Astrocyte (in vitro differentiated cells and primary cell): ENCODE measurements at regions not wholly inside any gene's neighbourhood (a gene's known extent, or its start where the extent isn't known, plus 50 kb on each side); places are given as distances from the start of the nearest gene placed in this dataset.
"Not testable (repeated sequence)": the region's sequence is repeated elsewhere in the genome, so short reads cannot be mapped to it uniquely, and the experiment has no call there.

Experiments used
- DNase-seq: peaks from one replicate; pipeline ENCODE4 v3.0.0-alpha.2; 2010; ENCODE audit warnings: low read depth
- FAIRE-seq: peaks from 2 replicates; lab custom pipeline; 2011; peaks lifted over from hg19 to GRCh38; lab: Jason Lieb, UNC
- H2AFZ ChIP-seq: 2 replicates; pipeline ENCODE4 v1.6.0; 2012; ENCODE audit warnings: low read depth, low read length, inconsistent platforms
- H3K27ac ChIP-seq: 2 replicates; pipeline ENCODE4 v1.5.1; 2011; ENCODE audit warnings: low read depth, low read length, inconsistent platforms
- H3K27me3 ChIP-seq: 2 replicates; pipeline ENCODE4 v1.6.0; 2011; ENCODE audit warnings: low read length, inconsistent platforms; ENCODE audit not compliant: insufficient read depth
- H3K36me3 ChIP-seq: 2 replicates; pipeline ENCODE4 v1.5.1; 2011; ENCODE audit warnings: low read length, inconsistent platforms; ENCODE audit not compliant: insufficient read depth
- H3K4me1 ChIP-seq: 2 replicates; pipeline ENCODE4 v1.5.1; 2011; ENCODE audit warnings: low read length, inconsistent platforms; ENCODE audit not compliant: insufficient read depth
- H3K4me2 ChIP-seq: 2 replicates; pipeline ENCODE4 v1.6.0; 2012; ENCODE audit warnings: low read length, inconsistent platforms
- H3K4me3 ChIP-seq: 2 replicates; pipeline ENCODE4 v1.5.1; 2011; ENCODE audit warnings: low read depth, mild to moderate bottlenecking, low read length, inconsistent platforms; ENCODE audit not compliant: insufficient read depth
- H3K79me2 ChIP-seq: 2 replicates; pipeline ENCODE4 v1.6.0; 2012; ENCODE audit warnings: mild to moderate bottlenecking, low read length, inconsistent platforms; ENCODE audit not compliant: insufficient read depth
- H3K9ac ChIP-seq: 2 replicates; pipeline ENCODE4 v1.6.0; 2012; ENCODE audit warnings: mild to moderate bottlenecking, low read length, inconsistent platforms
- H3K9me3 ChIP-seq: 2 replicates; pipeline ENCODE4 v1.5.1; 2012; ENCODE audit warnings: low read depth, mild to moderate bottlenecking, low read length, inconsistent platforms; ENCODE audit not compliant: insufficient read depth
- H4K20me1 ChIP-seq: 2 replicates; pipeline ENCODE4 v1.6.0; 2012; ENCODE audit warnings: low read length, inconsistent platforms; ENCODE audit not compliant: insufficient read depth
- H3K27ac Mint-ChIP-seq: one replicate; pipeline ENCODE4 v1.8.0; 2021; ENCODE audit warnings: mild to moderate bottlenecking, mixed read lengths; ENCODE audit not compliant: unreplicated experiment
- H3K27me3 Mint-ChIP-seq: one replicate; pipeline ENCODE4 v1.8.0; 2021; ENCODE audit warnings: low read depth, mixed read lengths; ENCODE audit not compliant: unreplicated experiment
- H3K36me3 Mint-ChIP-seq: one replicate; pipeline ENCODE4 v1.8.0; 2021; ENCODE audit warnings: low read depth, mixed read lengths; ENCODE audit not compliant: unreplicated experiment
- H3K4me1 Mint-ChIP-seq: one replicate; pipeline ENCODE4 v1.8.0; 2021; ENCODE audit warnings: low read depth, mixed read lengths; ENCODE audit not compliant: unreplicated experiment
- H3K4me3 Mint-ChIP-seq: one replicate; pipeline ENCODE4 v1.8.0; 2021; ENCODE audit warnings: mild to moderate bottlenecking, moderate library complexity, mixed read lengths; ENCODE audit not compliant: unreplicated experiment
- H3K9me3 Mint-ChIP-seq: one replicate; pipeline ENCODE4 v1.8.0; 2021; ENCODE audit warnings: mild to moderate bottlenecking, mixed read lengths; ENCODE audit not compliant: unreplicated experiment
- EZH2 ChIP-seq: IDR thresholded peaks from 2 replicates; pipeline ENCODE4 v1.6.1; 2012; ENCODE audit warnings: mild to moderate bottlenecking, low read length, inconsistent platforms; ENCODE audit not compliant: insufficient read depth
- TF ChIP-seq, protein P1 (sequence below): IDR thresholded peaks from 2 replicates; pipeline ENCODE4 v1.5.1; 2011; ENCODE audit warnings: low read depth, mild to moderate bottlenecking, inconsistent platforms, low read length, moderate library complexity; ENCODE audit not compliant: insufficient read depth

DNA sequence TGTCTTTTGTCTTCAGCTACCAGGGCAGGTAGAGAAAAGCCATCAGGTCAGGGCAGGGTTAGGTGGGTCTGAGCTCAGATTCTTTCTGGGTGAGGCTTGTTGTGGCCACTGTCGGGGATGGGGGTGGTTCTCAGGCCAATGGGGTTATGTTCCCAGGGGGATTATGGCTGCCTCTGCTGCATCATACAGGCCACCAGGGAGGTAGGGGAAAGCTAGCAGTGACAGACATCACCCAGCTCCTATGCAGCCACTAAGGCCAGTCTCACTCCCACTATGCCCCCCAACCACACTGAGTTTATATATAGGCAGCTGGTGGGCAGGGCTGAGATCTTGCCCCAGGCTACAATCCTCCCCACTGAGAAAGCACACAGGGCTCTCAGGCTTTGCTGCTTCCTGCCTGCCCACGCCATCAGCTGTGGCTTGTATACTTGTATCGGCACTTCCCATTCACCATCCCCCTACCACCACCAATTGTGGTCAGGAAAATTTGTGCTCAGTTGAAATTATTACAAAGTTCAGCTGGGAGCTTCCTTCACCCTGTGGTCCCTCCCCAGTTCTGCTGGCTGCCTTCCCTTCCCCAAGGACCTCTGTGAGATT is 72.6 kb upstream of the PTPN13 start:
- no peak overlapping the region for H3K9ac ChIP-seq
- no peaks in the 10 kb centered on the region for H3K27me3 ChIP-seq
- H3K79me2 ChIP-seq, result no peaks in the 10 kb centered on the region
- peaks cover 5% of the 10 kb centered on the region for H3K4me1 Mint-ChIP-seq
- no peak overlapping the region for H3K27ac Mint-ChIP-seq
- DNase-seq, result no peak
- H4K20me1 ChIP-seq, result no peaks in the 10 kb centered on the region
- no peaks in the 10 kb centered on the region for H3K27me3 Mint-ChIP-seq
- H3K36me3 ChIP-seq, result no peaks in the 10 kb centered on the region
- no peak overlapping the region for H3K4me2 ChIP-seq
- no peak overlapping the region for H3K27ac ChIP-seq
- H3K4me3 Mint-ChIP-seq, result no peak overlapping the region
- H3K9me3 ChIP-seq, result peaks cover 7% of the 10 kb centered on the region
- peaks cover 9% of the 10 kb centered on the region for H3K9me3 Mint-ChIP-seq
- no peak overlapping the region for H3K4me3 ChIP-seq
- H3K36me3 Mint-ChIP-seq, result no peaks in the 10 kb centered on the region
- no peaks in the 10 kb centered on the region for H3K4me1 ChIP-seq
- H2AFZ ChIP-seq, result no peak overlapping the region
- TF ChIP-seq, protein P1, sequence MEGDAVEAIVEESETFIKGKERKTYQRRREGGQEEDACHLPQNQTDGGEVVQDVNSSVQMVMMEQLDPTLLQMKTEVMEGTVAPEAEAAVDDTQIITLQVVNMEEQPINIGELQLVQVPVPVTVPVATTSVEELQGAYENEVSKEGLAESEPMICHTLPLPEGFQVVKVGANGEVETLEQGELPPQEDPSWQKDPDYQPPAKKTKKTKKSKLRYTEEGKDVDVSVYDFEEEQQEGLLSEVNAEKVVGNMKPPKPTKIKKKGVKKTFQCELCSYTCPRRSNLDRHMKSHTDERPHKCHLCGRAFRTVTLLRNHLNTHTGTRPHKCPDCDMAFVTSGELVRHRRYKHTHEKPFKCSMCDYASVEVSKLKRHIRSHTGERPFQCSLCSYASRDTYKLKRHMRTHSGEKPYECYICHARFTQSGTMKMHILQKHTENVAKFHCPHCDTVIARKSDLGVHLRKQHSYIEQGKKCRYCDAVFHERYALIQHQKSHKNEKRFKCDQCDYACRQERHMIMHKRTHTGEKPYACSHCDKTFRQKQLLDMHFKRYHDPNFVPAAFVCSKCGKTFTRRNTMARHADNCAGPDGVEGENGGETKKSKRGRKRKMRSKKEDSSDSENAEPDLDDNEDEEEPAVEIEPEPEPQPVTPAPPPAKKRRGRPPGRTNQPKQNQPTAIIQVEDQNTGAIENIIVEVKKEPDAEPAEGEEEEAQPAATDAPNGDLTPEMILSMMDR, result no peak
- no peak for TF ChIP-seq EZH2
- FAIRE-seq, result no peak

DNA sequence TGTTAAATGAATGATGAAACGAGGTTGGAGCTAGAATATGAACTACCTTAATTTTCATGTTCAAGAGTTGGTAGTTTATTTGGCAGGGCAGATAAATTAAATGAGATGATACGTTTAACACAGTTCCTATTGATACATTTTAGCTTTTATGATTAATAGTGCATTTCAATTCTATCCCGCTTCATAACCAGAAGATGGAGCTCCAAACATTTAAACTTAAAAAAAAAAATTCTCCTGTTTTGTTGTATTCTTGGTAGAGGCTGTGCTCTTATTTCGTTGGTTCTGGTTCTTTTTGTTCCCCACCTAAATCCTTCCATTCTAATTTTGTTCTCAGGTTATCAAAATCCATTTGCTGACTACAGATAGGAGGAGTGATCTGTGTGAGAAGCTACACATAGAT is 71.8 kb upstream of the PTPN13 start:
- H2AFZ ChIP-seq, result no peak overlapping the region
- Mint-ChIP-seq H3K27ac (no peak overlapping the region), H3K9me3 (peaks cover 9% of the 10 kb centered on the region), H3K4me1 (peaks cover 5% of the 10 kb centered on the region), H3K4me3 (no peak overlapping the region), H3K27me3 (no peaks in the 10 kb centered on the region), H3K36me3 (no peaks in the 10 kb centered on the region)
- H4K20me1 ChIP-seq, result no peaks in the 10 kb centered on the region
- H3K4me3 ChIP-seq, result no peak overlapping the region
- no peaks in the 10 kb centered on the region for H3K79me2 ChIP-seq
- H3K9me3 ChIP-seq, result peaks cover 7% of the 10 kb centered on the region
- no peak overlapping the region for H3K27ac ChIP-seq
- H3K27me3 ChIP-seq, result no peaks in the 10 kb centered on the region
- DNase-seq (no peak), FAIRE-seq (no peak)
- no peaks in the 10 kb centered on the region for H3K36me3 ChIP-seq
- no peaks in the 10 kb centered on the region for H3K4me1 ChIP-seq
- no peak overlapping the region for H3K9ac ChIP-seq
- TF ChIP-seq, protein P1, result no peak
- TF ChIP-seq EZH2, result no peak
- no peak overlapping the region for H3K4me2 ChIP-seq

DNA sequence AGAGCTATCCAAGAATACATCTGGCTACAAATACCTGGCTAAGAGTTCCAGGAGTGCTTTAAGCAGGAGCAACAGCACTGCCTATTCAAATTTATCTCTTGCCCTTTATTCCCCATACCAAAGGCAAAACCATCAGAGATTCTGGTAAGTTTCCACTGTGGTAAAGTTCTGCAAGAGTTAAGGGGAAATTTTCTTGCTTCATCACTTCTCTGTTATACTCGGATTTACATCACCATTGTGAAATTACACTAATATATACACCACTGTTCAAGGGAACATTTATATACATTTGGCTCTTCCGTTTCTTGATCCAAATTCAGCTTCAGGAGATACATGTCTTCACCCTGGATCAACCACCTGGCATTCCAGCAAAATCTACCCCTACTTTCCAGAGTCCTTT is 70.8 kb upstream of the PTPN13 start:
- no peaks in the 10 kb centered on the region for H3K27me3 ChIP-seq
- H3K27ac ChIP-seq, result no peak overlapping the region
- Mint-ChIP-seq H3K4me3 (no peak overlapping the region), H3K27ac (no peak overlapping the region), H3K36me3 (no peaks in the 10 kb centered on the region), H3K9me3 (peaks cover 9% of the 10 kb centered on the region), H3K4me1 (peaks cover 5% of the 10 kb centered on the region), H3K27me3 (no peaks in the 10 kb centered on the region)
- no peak for TF ChIP-seq EZH2
- TF ChIP-seq, protein P1, result no peak
- H3K9me3 ChIP-seq, result peaks cover 7% of the 10 kb centered on the region
- FAIRE-seq, result no peak
- no peaks in the 10 kb centered on the region for H3K79me2 ChIP-seq
- no peak overlapping the region for H3K9ac ChIP-seq
- no peaks in the 10 kb centered on the region for H3K4me1 ChIP-seq
- no peak overlapping the region for H2AFZ ChIP-seq
- H3K4me2 ChIP-seq, result no peak overlapping the region
- no peak overlapping the region for H3K4me3 ChIP-seq
- H4K20me1 ChIP-seq, result no peaks in the 10 kb centered on the region
- no peaks in the 10 kb centered on the region for H3K36me3 ChIP-seq
- no peak for DNase-seq

DNA sequence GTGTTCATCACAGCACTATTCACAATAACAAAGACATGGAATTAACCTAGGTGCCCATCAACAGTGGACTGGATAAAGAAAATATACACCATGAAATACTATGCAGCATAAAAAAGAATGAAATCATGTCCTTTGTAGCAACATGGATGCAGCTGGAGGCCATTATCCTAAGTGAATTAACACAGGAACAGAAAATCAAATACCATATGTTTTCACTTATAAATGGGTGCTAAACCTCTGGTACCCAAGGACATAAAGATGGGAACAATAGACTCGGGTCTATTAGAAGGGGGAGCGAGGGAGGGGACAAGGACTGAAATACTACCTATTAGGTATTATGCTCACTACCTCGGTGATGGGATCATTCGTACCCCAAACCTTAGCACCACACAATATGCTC is 66.4 kb upstream of the PTPN13 start:
- H3K4me1 Mint-ChIP-seq, H3K36me3 ChIP-seq, H3K27me3 ChIP-seq, H3K27ac ChIP-seq, H2AFZ ChIP-seq, H3K4me3 Mint-ChIP-seq, H4K20me1 ChIP-seq, H3K27ac Mint-ChIP-seq, H3K9ac ChIP-seq, H3K4me2 ChIP-seq, H3K27me3 Mint-ChIP-seq, H3K4me1 ChIP-seq, H3K4me3 ChIP-seq, H3K79me2 ChIP-seq, H3K9me3 ChIP-seq, FAIRE-seq, H3K36me3 Mint-ChIP-seq, DNase-seq, H3K9me3 Mint-ChIP-seq: not testable (repeated sequence)
